DLD1 (cell line): ENCODE measurements at regions not wholly inside any gene's neighbourhood (a gene's known extent, or its start where the extent isn't known, plus 50 kb on each side); places are given as distances from the start of the nearest gene placed in this dataset.

Source experiments
- in situ Hi-C: cut with HindIII; loops from 2 replicates; pipeline ENCODE4 v1.10.0; 2017; ENCODE audit warnings: low sequenced_read_pairs

DNA sequence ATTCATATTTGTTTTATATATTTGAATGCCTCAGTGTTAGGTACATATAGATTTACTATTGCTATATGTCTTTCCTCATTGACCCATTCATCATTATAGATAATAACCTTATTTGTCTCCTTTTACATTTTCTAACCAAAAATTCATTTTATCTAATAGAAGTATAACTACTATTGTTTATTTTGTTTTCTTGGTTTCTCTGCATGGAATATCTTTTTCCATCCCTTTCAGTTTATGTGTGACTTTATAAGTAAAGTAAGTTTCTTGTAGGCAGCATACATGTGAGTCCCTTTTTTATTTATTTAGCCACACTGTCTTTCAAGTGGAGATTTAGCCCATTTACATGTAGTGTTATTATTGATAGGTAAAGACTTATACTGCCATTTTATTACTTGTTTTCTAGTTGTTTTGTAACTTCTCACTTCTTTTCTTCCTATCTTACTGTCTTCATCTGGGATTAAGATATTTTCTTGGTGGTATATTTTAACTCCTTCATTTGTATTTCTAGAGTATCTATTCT, 572.0 kb upstream of the MAN1A1 start:
- in situ Hi-C loops = no loop called here

DNA sequence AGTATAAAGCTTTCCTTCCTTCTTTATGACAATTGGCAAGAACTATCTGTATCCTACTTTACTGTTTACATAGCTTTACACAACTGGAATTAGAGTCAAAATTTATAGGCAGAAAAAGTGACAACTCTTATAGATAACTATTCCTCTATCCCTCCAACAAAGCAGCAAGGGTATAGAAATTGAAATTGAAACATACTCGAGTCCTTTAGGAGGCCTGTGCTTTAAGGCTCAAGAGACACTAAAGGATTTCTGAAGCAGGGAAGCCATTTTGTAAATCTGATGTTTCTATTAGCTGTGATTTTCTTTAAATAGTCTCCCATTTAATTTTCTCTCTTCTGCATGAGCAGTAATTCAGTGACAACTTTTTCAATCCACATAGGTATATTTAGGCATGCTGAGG, 567.6 kb upstream of the MAN1A1 start:
- in situ Hi-C loops = loop anchor here (5.0 kb wide), 1 partner anchor 60 kb away; no protein-coding TSS in a partner anchor

DNA sequence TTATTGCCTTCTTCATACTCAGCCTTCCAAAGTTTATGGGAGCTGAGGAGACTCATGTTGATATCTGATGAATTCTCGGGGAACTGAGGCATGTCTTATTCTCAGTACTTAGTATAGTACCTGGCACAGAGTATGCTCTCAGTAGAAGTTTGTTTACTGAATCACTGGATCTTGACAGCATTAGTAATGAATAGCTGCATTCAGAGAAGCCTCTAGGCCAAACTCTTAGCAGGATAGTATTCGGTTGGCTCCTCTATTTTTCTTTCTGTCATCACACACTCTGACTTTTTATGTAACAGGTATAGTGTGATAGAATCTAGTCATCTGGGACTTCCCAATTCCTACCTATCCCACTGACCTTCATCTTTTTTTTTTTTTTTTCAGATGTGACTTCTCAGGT, 566.4 kb upstream of the MAN1A1 start:
- in situ Hi-C loops = loop anchor here (5.0 kb wide), 1 partner anchor 59 kb away; no protein-coding TSS in a partner anchor

DNA sequence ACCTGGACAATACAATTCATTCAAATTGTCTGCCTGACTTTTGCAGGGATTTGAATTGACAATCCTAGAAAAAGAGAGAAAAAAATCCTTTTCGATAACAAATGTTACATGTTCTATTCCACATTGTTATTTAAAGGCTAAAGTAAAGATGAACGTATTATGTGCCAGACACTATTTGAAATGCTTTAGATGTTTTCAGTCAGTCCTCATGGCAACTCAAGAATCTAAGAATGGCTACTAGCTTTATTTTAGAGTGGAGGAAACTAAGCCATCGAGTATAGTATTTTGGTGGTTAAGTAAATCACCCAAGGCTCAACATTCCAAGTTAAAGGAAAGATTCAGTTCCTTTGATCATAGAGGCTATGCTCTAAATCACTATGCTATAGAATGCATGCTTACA, 558.6 kb upstream of the MAN1A1 start:
- in situ Hi-C loops = no loop called here

DNA sequence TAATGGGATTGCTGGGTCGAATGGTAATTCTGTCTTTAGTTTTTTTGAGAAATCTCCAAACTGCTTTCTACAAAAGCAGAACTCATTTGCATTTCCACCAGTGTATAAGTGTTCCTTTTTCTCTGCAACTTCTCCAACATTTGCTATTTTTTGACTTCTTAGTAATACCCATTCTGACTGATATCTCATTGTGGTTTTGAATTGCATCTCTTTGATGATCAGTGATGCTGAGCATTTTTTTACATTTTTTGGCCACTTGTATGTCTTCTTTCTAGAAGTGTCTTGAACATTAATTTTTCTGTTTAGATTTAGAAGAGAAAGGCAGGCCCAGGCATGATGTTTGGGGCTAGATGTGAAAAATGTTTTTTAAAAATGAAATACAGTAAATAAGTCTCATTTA, 553.1 kb upstream of the MAN1A1 start:
- in situ Hi-C loops = no loop called here

DNA sequence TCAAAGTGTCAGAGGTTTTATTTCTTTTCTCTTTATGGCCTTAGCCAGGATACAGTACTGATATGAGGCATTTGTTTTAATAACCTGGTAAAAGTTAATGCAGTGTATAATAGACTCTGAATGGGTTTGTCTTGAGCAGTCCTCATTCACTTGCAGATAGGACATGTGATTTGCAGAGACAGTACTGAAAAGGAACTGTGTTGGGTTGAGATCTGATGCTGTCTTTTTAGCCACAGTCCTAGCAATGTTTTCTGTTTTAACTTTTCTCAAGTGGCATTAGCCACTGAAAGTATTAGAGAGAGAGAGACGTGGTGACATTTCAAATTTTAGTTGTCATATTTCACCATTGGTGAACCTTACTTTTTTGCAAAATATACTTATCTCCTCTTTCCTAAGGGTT, 547.2 kb upstream of the MAN1A1 start:
- in situ Hi-C loops = no loop called here

DNA sequence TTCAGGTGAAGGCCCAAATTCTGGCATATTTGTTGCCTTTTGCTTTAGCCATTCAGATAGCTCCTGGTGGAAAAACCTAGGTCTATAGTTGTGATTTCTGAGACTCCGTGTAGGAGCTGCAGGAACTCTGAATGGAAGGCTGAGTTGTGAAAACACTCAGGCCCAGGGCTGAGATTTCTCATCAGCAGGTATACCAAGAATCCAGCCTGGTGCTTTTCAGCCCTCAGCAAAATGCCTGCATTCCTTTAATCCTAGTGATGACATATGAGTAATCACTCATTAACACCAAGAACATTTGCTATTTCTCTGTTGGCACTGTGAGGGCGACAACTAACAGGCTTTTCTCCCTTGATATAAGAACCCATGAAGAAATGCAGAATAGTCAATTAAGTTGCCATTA, 546.1 kb upstream of the MAN1A1 start:
- in situ Hi-C loops = no loop called here

DNA sequence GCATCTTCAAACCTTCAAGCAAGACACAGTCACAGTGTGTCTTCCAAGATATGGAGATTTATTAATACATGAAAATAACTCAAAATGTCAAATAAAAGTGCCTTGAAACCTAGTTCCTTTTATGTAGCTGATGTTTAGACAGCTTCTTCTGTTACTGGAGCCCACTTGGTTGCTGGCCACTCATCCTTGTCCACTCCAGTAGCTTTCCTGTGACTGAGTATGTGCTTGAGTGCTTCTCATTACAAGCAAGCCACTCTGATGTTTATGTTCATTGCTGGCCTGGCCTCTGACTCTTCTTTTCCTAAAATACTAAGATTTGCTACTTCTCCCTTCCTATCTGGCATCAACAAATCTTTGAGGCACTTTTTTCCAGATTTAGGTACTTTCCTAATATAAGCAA, 545.2 kb upstream of the MAN1A1 start:
- in situ Hi-C loops = no loop called here

DNA sequence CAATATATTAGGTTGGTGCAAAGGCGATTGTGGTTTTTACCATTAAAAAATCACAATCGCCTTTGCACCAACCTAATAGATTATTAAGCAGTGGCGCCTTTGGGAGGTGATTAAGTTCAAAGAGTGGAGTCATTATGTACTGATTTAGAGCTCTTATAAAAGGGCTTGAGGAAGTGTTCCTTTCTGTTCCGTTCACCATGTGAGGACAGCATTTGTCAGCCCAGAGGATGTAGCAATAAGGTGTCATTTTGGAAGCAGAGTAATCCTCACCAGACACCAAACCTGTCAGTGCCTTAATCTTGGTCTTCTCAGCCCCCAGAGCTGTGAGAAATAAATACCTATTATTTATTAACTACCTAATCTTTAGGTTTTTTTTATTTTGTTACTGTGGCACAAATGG, 542.1 kb upstream of the MAN1A1 start:
- in situ Hi-C loops = no loop called here

DNA sequence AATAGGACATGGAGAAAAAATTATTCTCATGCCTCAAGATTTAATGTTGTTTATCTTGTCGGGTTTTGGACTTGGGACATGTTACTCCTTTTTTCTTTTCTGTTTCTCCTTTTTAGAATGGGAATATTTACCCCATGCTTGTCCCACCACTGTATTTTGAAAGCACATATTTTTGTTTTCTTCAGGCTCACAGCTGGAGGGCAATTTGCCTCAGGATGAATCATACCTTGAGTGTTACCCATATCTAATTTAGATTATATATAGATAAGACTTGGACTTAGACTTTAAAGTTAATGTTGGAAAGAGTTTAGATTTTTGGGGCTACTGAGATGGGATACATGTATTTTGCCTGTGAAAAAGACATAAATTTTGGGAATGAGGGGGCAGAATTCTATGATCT, 541.6 kb upstream of the MAN1A1 start:
- in situ Hi-C loops = no loop called here

DNA sequence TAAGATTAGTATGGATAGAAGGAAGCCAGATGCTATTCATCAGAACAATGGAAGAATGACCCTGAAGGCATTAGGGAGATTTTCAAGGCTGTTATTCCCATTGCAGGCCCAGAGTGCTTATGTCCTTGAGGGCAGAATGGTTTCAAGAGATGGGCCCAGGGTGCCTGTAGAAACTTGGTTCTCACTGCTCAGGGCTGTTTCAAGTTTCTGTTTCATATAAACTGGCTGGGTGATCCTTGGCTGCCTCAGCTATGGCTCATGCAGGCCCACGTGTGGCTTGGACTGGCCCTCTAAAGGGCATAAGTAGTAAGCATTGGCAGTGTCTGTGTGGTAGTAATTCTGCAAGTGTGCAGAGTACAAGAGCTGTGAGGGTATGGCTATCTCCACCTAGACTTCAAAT, 540.9 kb upstream of the MAN1A1 start:
- in situ Hi-C loops = no loop called here

DNA sequence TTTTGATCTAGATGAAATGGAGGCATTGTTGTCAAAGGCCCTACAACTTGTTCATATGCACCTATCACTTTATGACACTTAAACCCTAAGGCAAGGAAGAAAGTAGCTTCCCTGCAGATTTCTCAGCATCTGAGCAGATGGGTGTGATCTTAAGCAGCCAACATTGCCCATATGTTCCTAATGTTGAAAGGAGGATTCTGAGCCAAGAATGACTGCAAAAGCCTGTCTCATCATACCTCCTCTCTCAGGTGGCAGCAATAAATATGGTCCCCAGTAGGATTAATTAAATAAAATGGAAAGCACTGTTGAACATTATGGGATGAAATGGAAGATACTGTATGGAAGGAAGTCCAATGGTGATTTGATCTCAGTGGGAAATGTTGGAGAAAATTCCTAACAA, 538.1 kb upstream of the MAN1A1 start:
- in situ Hi-C loops = no loop called here

DNA sequence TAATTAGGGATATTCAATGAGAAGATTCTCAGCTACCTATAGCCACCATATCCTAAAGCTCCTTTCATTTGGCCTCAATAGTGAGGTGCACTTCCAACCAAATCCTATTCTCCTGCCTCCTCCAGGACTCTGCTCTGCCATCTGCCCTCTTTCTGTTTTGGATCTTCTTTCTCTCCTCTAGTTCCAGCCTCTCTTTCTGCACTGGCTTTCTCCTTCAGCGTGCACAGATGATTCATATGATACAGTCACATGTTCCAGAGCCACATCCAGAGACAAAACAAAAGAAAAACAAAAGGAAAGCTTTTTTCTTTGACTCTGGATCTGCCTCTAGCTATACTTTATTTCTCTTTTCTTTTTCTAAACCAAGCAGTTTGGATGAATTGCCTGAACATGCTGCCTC, 531.9 kb upstream of the MAN1A1 start:
- in situ Hi-C loops = no loop called here

DNA sequence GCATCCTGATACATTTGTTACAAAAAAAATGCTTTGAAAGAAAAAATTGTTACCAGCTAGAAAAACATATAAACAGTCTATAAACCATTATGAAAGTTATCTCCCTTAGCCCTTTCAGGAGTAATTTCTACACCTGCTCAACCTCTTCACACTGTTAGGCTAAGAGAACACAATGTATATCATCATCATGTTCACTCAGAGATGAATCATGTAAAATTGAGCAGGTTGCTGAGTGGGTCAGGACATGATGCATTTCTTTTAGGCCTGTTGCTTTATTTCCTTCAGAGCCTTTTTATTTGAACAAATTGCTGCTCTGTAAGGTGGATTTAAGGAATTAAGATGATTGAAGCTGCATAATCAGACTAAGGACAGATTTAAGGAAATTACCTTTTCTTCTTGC, 531.3 kb upstream of the MAN1A1 start:
- in situ Hi-C loops = no loop called here

DNA sequence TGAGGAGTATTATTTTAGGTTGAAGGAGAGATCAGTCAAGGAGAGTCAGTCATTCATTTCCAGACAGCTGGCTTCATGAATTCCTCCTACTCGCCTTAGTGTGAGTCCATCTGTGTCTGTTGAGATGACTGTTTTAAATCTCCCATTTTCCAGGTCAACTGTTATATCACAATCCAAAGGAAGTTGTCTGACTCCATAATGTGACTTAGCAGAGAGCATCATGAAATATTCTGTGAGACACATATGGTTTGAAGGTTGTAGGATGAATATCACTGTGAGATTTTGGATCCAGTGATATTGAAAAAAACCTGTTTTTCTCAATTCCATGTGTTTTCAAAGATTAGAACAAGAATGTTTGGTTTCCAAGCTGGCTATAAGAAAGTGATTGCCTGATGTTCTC, 530.2 kb upstream of the MAN1A1 start:
- in situ Hi-C loops = no loop called here

DNA sequence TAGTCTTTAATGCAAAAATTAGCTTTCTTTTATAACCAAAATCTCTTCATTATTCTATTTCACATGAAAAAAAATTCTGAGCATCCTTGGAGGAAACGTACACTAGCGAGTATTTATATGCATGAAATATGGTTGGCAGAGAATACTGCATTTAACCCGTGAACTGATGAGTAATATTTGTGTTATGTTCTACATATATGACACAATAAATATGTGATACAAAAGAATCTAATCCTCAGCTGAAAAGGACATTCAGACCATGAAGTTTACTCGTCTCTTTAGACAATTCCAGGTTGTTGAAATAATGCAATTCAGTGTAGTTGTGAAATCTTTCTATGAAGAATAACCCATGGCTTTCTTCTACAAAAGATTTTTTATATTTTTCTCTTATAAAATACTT, 524.8 kb upstream of the MAN1A1 start:
- in situ Hi-C loops = no loop called here

DNA sequence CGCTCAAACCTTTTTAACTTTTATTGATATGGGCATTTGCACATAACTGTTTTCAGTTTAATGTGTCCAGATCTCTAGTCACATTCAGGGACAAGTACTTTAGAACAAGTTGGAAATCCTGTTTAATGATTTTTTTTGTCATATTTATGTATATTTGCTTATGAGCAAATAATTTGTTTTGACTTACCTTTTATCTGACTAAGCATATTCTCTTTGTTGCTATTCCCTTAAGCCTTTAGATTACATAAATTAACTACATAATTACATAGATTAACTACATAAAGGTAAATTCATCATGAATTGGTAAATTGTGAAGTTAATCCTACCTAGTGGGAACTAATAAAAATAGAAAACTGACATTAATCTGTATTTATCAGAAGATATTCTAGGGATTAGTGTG, 523.5 kb upstream of the MAN1A1 start:
- in situ Hi-C loops = no loop called here

DNA sequence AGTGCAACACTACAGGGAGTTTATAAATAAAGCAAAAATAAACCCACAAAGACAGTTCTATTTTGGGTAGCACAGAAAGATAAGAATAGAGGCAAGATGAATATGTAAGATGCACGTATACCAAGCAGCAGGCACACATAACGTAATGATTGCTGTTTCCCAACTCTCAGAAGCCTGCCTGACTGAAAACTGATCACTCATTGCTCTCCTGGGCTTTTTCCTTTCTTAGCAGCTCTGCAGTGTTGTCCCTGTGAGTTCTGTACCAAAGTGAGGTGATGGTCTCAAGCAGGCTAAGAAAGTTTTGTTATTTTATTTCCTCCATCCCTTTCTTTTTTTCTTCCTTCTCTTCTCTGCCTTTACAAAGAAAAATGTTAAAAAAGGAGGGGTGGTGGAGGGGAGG, 522.0 kb upstream of the MAN1A1 start:
- in situ Hi-C loops = no loop called here

DNA sequence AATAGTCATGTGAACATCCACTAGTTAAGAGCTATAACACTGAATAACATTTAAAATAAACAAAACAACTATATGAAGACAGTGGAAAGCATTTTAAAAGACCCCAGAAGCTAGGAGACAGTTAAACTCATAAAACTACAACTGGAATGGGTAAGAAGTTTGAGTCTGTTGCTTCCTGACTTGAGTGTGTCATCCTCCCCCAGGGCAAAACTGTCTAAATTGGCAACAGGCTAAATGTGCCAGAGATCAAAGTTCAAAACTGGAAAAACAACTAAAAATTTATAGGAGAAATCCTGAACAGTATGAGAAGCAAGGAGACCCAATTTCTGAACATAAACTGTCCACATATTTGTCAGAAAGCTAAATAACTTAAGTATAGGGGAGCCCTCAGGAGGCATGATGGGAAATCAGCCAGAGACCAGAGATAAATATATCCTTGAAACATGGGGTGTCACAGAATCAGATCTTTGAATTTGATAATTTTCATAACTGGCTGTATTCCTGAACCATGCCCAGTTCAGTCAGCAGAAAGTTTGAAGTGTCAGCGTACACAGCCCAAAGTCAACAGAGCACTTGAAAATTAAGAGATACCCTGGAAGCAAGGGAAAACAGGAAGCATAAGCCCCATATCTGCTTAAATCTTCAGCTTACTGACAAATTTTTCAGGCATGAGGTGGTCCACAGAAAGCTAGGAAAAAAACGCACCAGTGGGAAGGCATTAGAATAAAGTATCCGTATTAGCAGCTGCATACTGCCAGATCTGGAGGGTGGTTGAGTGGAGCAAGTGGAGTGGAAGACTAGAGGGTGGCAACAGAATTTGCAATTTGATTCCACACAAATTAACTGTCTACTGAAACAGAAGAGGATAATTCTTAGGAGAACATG, 516.1 kb upstream of the MAN1A1 start:
- in situ Hi-C loops = no loop called here

DNA sequence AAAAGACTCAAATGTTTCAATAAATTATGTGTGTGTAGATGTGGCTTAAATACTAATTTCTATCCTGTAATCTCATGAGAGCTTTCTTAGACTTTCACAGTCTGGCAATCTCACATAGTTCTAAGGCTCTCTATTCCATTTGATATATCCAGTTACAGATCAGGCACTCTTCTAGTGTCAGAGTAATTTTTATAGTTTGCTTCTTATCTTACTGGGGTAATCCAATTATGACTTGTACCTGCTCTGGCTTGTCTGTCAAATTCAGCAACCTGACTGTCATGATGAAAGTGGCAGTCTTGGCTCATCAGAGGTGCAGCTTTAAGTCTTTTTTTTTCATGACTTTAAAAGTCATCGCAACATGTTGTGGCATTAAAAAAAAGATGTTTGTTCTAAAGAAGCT, 513.2 kb upstream of the MAN1A1 start:
- in situ Hi-C loops = no loop called here

DNA sequence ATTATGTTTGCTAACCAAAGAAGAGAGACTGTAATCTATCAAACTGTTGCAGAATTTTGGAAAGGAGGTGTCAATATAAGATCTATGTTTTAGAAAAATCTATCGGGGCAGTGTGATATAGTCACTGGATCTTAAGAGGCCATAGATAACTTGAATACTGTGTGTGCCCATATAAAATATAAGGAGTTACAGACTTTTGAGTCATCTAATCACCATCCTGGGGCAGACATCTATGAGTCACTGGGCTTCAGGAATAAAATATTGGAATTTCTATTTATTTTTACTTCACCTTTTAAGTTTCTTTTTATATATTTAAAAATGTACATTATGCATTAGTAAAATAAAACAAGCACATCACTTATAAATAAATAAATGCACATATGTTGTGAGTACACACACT, 509.3 kb upstream of the MAN1A1 start:
- in situ Hi-C loops = loop anchor here (5.0 kb wide), 1 partner anchor 58 kb away; no protein-coding TSS in a partner anchor

DNA sequence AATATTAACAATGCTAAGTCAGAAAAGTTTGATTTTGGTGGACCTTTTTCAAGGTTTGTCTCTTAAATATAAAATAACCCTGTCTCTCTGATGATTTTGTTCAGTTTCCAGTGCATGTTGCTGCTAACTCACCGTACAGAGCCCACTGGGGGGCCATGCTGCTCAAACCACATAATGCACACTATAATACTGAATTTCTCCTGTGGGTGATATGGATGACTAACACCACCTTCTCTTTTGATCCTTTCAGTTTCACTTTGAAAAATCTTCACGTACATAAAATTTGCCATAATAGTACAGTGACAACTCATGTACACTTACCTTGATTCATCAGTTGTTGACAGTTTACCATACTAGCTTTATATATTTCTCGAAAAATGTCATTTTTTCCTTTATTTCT, 506.6 kb upstream of the MAN1A1 start:
- in situ Hi-C loops = loop anchor here (5.0 kb wide), 1 partner anchor 61 kb away; no protein-coding TSS in a partner anchor

DNA sequence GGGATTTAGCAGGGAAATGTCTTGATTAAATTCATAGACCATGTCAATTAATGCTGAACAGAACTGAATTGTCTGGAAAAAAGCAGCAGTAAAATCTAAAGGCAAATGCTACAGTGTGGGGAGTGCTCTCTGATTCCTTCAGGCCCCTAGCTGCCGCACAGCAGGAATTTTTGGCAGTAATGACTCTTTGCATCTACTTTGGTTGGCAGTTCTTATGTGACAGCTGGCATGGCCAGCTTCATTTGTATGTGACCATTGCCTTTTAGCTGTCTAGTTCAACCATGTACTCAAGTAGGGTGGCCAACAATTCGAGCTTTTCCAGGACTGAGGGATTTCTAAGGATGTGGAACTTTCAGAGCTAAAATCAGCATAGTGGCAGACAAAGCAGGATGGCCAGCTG, 499.1 kb upstream of the MAN1A1 start:
- in situ Hi-C loops = no loop called here
